IMR-90 (cell line): ENCODE measurements at regions not wholly inside any gene's neighbourhood (a gene's known extent, or its start where the extent isn't known, plus 50 kb on each side); places are given as distances from the start of the nearest gene placed in this dataset.

Experiments used
- ATAC-seq: fragments of 200-7000 bp; cut with Tn5 transposase; 2 replicates; pipeline ENCODE4 v1.9.1; 2020; ENCODE audit warnings: low read depth, mild to moderate bottlenecking, moderate library complexity
- BruUV-seq: library from RNA; stranded (reverse); fragments of 400-500 nt; replicated peaks from 2 replicates; lab custom pipeline; 2021; lab: Mats Ljungman, UMichigan
- CTCF ChIA-PET: fragments of 300-600 bp; formaldehyde crosslinking; extraction: SDS; loops from one replicate; lab custom pipeline; 2021; ENCODE audit warnings: antibody characterized with exemption; lab: Yijun Ruan, JAX
- POLR2A ChIA-PET: fragments of 300-600 bp; sonication (Branson Sonifier 250); formaldehyde crosslinking; loops from one replicate; lab custom pipeline; 2022; ENCODE audit warnings: antibody characterized with exemption; ENCODE audit not compliant: unreplicated experiment; lab: Charles Lee
- DNase-seq: peaks from one replicate; pipeline ENCODE4 v3.0.0; 2013
- H2AFZ ChIP-seq: replicated peaks from 2 replicates; pipeline ENCODE3; 2013; ENCODE audit warnings: low read length, mild to moderate bottlenecking; ENCODE audit not compliant: poor library complexity
- H2AK5ac ChIP-seq: 2 replicates; pipeline ENCODE4 v1.6.1; 2013; ENCODE audit warnings: low read depth, low read length, inconsistent platforms
- H2AK9ac ChIP-seq: replicated peaks from 2 replicates; pipeline ENCODE3; 2013; ENCODE audit warnings: mild to moderate bottlenecking, low read depth, low read length, moderate library complexity; ENCODE audit not compliant: poor library complexity
- H2BK120ac ChIP-seq: 2 replicates; pipeline ENCODE4 v1.6.1; 2013; ENCODE audit warnings: low read depth, low read length, inconsistent platforms
- H2BK15ac ChIP-seq: 3 replicates; pipeline ENCODE4 v1.6.1; 2013; ENCODE audit warnings: low read depth, low read length, inconsistent platforms
- H2BK20ac ChIP-seq: 2 replicates; pipeline ENCODE4 v1.6.1; 2013; ENCODE audit warnings: low read depth, mild to moderate bottlenecking, inconsistent platforms, low read length, moderate library complexity
- H2BK5ac ChIP-seq: 2 replicates; pipeline ENCODE4 v1.6.1; 2013; ENCODE audit warnings: mild to moderate bottlenecking, low read depth, low read length, inconsistent platforms; ENCODE audit not compliant: poor library complexity, severe bottlenecking
- H3K14ac ChIP-seq: replicated peaks from 2 replicates; pipeline ENCODE4 v1.6.1; 2013; ENCODE audit warnings: low read depth, low read length, inconsistent platforms
- H3K18ac ChIP-seq: 2 replicates; pipeline ENCODE4 v1.6.1; 2013; ENCODE audit warnings: low read depth, low read length, control low read depth
- H3K23ac ChIP-seq: 2 replicates; pipeline ENCODE4 v1.6.1; 2013; ENCODE audit warnings: low read depth, low read length, inconsistent platforms
- H3K27ac ChIP-seq: 2 replicates; pipeline ENCODE4 v1.5.1; 2013; ENCODE audit warnings: mild to moderate bottlenecking, control low read depth, low read length; ENCODE audit not compliant: insufficient read depth
- H3K27me3 ChIP-seq: 2 replicates; pipeline ENCODE4 v1.6.1; 2013; ENCODE audit warnings: low read length; ENCODE audit not compliant: control insufficient read depth, insufficient read depth
- H3K36me3 ChIP-seq: 2 replicates; pipeline ENCODE4 v1.6.1; 2013; ENCODE audit warnings: low read length, mixed read lengths; ENCODE audit not compliant: control insufficient read depth, insufficient read depth
- H3K4ac ChIP-seq: 2 replicates; pipeline ENCODE4 v1.6.1; 2013; ENCODE audit warnings: low read depth, low read length, inconsistent platforms
- H3K4me1 ChIP-seq: 2 replicates; pipeline ENCODE4 v1.6.1; 2013; ENCODE audit warnings: low read length, mixed read lengths; ENCODE audit not compliant: control insufficient read depth, insufficient read depth
- H3K4me2 ChIP-seq: 2 replicates; pipeline ENCODE4 v1.6.1; 2013; ENCODE audit warnings: low read depth, mild to moderate bottlenecking, control low read depth, low read length, moderate library complexity
- H3K4me3 ChIP-seq: 2 replicates; pipeline ENCODE4 v1.5.1; 2013; ENCODE audit warnings: low read depth, mild to moderate bottlenecking, control low read depth, low read length, moderate library complexity; ENCODE audit not compliant: insufficient read depth
- H3K56ac ChIP-seq: 2 replicates; pipeline ENCODE4 v1.6.1; 2013; ENCODE audit warnings: low read length, inconsistent platforms; ENCODE audit not compliant: insufficient read depth; ENCODE audit errors: extremely low read depth
- H3K79me1 ChIP-seq, 2 experiments: 2 replicates each; pipeline ENCODE4 v1.6.1; 2013; ENCODE audit warnings: low read length in 2 of 2, inconsistent platforms in 1 of 2, low read depth in 1 of 2
- H3K9ac ChIP-seq: 2 replicates; pipeline ENCODE4 v1.6.1; 2013; ENCODE audit warnings: low read depth, low read length, control low read depth
- H3K9me1 ChIP-seq: 2 replicates; pipeline ENCODE4 v1.6.1; 2013; ENCODE audit warnings: low read length, inconsistent platforms; ENCODE audit not compliant: insufficient read depth
- H3K9me3 ChIP-seq: 2 replicates; pipeline ENCODE4 v1.6.1; 2013; ENCODE audit warnings: low read length; ENCODE audit not compliant: control insufficient read depth, insufficient read depth
- H4K20me1 ChIP-seq: 2 replicates; pipeline ENCODE4 v1.6.1; 2013; ENCODE audit warnings: low read length, inconsistent platforms; ENCODE audit not compliant: insufficient read depth
- H4K5ac ChIP-seq: 2 replicates; pipeline ENCODE4 v1.6.1; 2013; ENCODE audit warnings: mild to moderate bottlenecking, low read depth, low read length, control low read depth
- H4K8ac ChIP-seq, 2 experiments: 2 replicates each; pipeline ENCODE4 v1.6.1; 2013; ENCODE audit warnings: low read depth in 2 of 2, low read length in 2 of 2, control low read depth in 1 of 2, inconsistent platforms in 1 of 2
- H4K91ac ChIP-seq: 2 replicates; pipeline ENCODE4 v1.6.1; 2013; ENCODE audit warnings: low read depth, low read length, inconsistent platforms; ENCODE audit not compliant: insufficient read depth
- CEBPB ChIP-seq: IDR thresholded peaks from 2 replicates; pipeline ENCODE4 v1.6.1; 2012; ENCODE audit warnings: low read depth, low read length, improper control_type of control experiment
- FOS ChIP-seq: fragments of 150-350 bp; IDR thresholded peaks from 2 replicates; pipeline ENCODE4 v1.6.1; 2016; ENCODE audit warnings: low read depth, low read length
- MAFK ChIP-seq: IDR thresholded peaks from 2 replicates; pipeline ENCODE4 v1.6.1; 2012; ENCODE audit warnings: low read depth, low read length, improper control_type of control experiment
- NFE2L2 ChIP-seq: fragments of 150-350 bp; IDR thresholded peaks from 2 replicates; pipeline ENCODE4 v1.6.1; 2016; ENCODE audit warnings: low read depth, mild to moderate bottlenecking, low read length
- POLR2A ChIP-seq: IDR thresholded peaks from 2 replicates; pipeline ENCODE4 v1.6.1; 2012; ENCODE audit warnings: mild to moderate bottlenecking, low read depth, low read length
- RAD21 ChIP-seq: IDR thresholded peaks from 2 replicates; pipeline ENCODE4 v1.6.1; 2012; ENCODE audit warnings: low read length, improper control_type of control experiment
- RCOR1 ChIP-seq: IDR thresholded peaks from 2 replicates; pipeline ENCODE4 v1.6.1; 2012; ENCODE audit warnings: mild to moderate bottlenecking, low read length, improper control_type of control experiment; ENCODE audit not compliant: insufficient replicate concordance
- RFX5 ChIP-seq: IDR thresholded peaks from 2 replicates; pipeline ENCODE4 v1.8.0; 2012; ENCODE audit warnings: low read depth, mild to moderate bottlenecking, low read length, moderate library complexity
- WGBS, 2 experiments: methylation state at CpG; one replicate each; pipeline versions ENCODE4 v1.1.5 to v1.1.7; 2013; ENCODE audit warnings: missing lambda C conversion rate in 2 of 2; ENCODE audit not compliant: insufficient read length in 1 of 2; ENCODE audit errors: extremely low coverage in 2 of 2; 5-methylcytosine and 5-hydroxymethylcytosine counted together
- dilution Hi-C: fragments of 300-500 bp; cut with HindIII; formaldehyde crosslinking; loops from one replicate; pipeline ENCODE4 v1.14.3; 2018; ENCODE audit warnings: low sequenced_read_pairs; ENCODE audit not compliant: unreplicated experiment
- in situ Hi-C: fragments of 300-500 bp; cut with MboI; formaldehyde crosslinking; loops from 3 replicates; pipeline ENCODE4 v1.14.3; 2019; ENCODE audit warnings: low sequenced_read_pairs, inconsistent platforms, mixed read lengths
- intact Hi-C: fragments of 100-400 bp; cut with micrococcal nuclease; formaldehyde crosslinking; loops from 2 replicates; pipeline ENCODE4 v1.10.0; 2022
- TF ChIP-seq, protein P1 (sequence below): fragments of 150-350 bp; IDR thresholded peaks from 2 replicates; pipeline ENCODE4 v1.6.1; 2017; ENCODE audit warnings: mild to moderate bottlenecking, antibody characterized with exemption, low read length, low read depth

GRCh38 chr2:238632181-238633060, 205.7 kb downstream of the ASB1 start:
- Histone ChIP-seq H4K8ac (no peak overlapping the region), H3K9me3 (no peaks in the 10 kb centered on the region), H4K20me1 (0 out of 2 replicates have a peak, but pooled peaks cover 2% of the 10 kb centered on the region), H3K18ac (no peak overlapping the region), H4K91ac (no peak overlapping the region), H4K5ac (no peak overlapping the region), H3K4ac (no peak overlapping the region), H2BK15ac (no peak overlapping the region), H3K79me1 (no peaks in the 10 kb centered on the region), H2AK9ac (no peak overlapping the region), H3K23ac (no peak overlapping the region), H3K14ac (no peak overlapping the region), H2BK20ac (no peak overlapping the region), H2BK5ac (no peak overlapping the region), H3K56ac (no peak overlapping the region), H3K27ac (no peak overlapping the region), H3K36me3 (no peaks in the 10 kb centered on the region), H3K9ac (no peak overlapping the region), H3K4me3 (no peak overlapping the region), H3K4me2 (no peak overlapping the region), H2BK120ac (no peak overlapping the region), H3K27me3 (peaks cover 7% of the 10 kb centered on the region), H2AK5ac (no peak overlapping the region), H2AFZ (no peak overlapping the region), H3K9me1 (no peaks in the 10 kb centered on the region; the same call in 1 of the 2 replicates), H3K4me1 (peaks cover 6% of the 10 kb centered on the region)
- TF ChIP-seq CEBPB, result no peak
- no peak for TF ChIP-seq MAFK
- no peak for TF ChIP-seq FOS
- no peak for TF ChIP-seq POLR2A
- TF ChIP-seq, protein P1, sequence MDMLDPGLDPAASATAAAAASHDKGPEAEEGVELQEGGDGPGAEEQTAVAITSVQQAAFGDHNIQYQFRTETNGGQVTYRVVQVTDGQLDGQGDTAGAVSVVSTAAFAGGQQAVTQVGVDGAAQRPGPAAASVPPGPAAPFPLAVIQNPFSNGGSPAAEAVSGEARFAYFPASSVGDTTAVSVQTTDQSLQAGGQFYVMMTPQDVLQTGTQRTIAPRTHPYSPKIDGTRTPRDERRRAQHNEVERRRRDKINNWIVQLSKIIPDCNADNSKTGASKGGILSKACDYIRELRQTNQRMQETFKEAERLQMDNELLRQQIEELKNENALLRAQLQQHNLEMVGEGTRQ, result no peak
- TF ChIP-seq RFX5, result no peak
- no peak for TF ChIP-seq RCOR1
- TF ChIP-seq RAD21, result no peak
- no peak for TF ChIP-seq NFE2L2
- 76% methylated on average over 12 of the region's 26 CpGs; no CpG with 5 or more reads in 1 of the 2 experiments for WGBS, 2 experiments
- dilution Hi-C loops, result no loop called here
- intact Hi-C loops, result no loop called here
- POLR2A ChIA-PET, result no interaction called here
- BruUV-seq, result no TSS peak
- in situ Hi-C loops, result no loop called here
- no peak for DNase-seq
- ATAC-seq, result no peak
- CTCF ChIA-PET, result interaction anchor here (0.6 kb wide), 1 partner anchor 9 kb away, joined by 5 read pairs; no protein-coding TSS in a partner anchor
